ENCODE measurements at regions not wholly inside any gene's neighbourhood (a gene's known extent, or its start where the extent isn't known, plus 50 kb on each side); places are given as distances from the start of the nearest gene placed in this dataset.

- Histone ChIP-seq H2BK12ac (ENCODE audit: low read depth, low read length) (no peak overlapping the region), H2BK15ac (ENCODE audit: low read length) (no peak overlapping the region), H3K4me1 (replicated peaks in 1 of 4; ENCODE audit: control insufficient read depth in 3 of 4, insufficient read depth in 4 of 4, low read length in 3 of 4) (peaks cover 0 to 3% (median 0%) of the 10 kb centered on the region in 4 experiments; a peak in 1 of 7 replicates), H4K91ac (replicated peaks; ENCODE audit: insufficient read length, low read length) (no peak overlapping the region), H3K18ac (ENCODE audit: extremely low read depth, low read length) (no peak overlapping the region), H3K4me2 (ENCODE audit: insufficient read depth in 1 of 2, low read depth in 2 of 2, low read length in 2 of 2) (no peak overlapping the region), H2AK5ac (ENCODE audit: low read depth, low read length) (no peak overlapping the region), H3K23ac (ENCODE audit: insufficient read length) (no peak overlapping the region), H3K4me3 (ENCODE audit: extremely low read depth in 1 of 4, insufficient read depth in 2 of 4, low read depth in 3 of 4, low read length in 4 of 4) (no peak overlapping the region), H4K8ac (ENCODE audit: extremely low read depth, insufficient read depth, low read length) (no peak overlapping the region), H2BK5ac (ENCODE audit: low read depth, low read length) (no peak overlapping the region), H3K79me1 (ENCODE audit: low read depth, low read length) (no peaks in the 10 kb centered on the region), H3K4ac (replicated peaks; ENCODE audit: insufficient read length, low read depth, low read length) (no peak overlapping the region), H3K79me2 (ENCODE audit: control insufficient read depth in 1 of 2, insufficient read depth in 2 of 2, low read length in 2 of 2) (no peaks in the 10 kb centered on the region), H4K20me1 (replicated peaks in 1 of 2; ENCODE audit: control insufficient read depth in 1 of 2, insufficient read depth in 2 of 2, low read length in 2 of 2) (no peaks in the 10 kb centered on the region), H3K9me3 (ENCODE audit: insufficient read depth in 2 of 2, low read depth in 1 of 2, low read length in 1 of 2) (no peaks in the 10 kb centered on the region), H3K9ac (replicated peaks in 1 of 4; ENCODE audit: extremely low read depth in 1 of 4, low read depth in 3 of 4, low read length in 3 of 4) (no peak overlapping the region), H3K14ac (ENCODE audit: insufficient read length) (no peak overlapping the region), H3K36me3 (ENCODE audit: control insufficient read depth in 2 of 4, insufficient read depth in 4 of 4, low read length in 3 of 4) (no peaks in the 10 kb centered on the region), H3K56ac (replicated peaks; ENCODE audit: insufficient read length, low read depth, low read length) (no peak overlapping the region), H3K27ac (ENCODE audit: low read depth, low read length) (no peak overlapping the region), H3K23me2 (ENCODE audit: low read depth, low read length) (no peaks in the 10 kb centered on the region), H2BK120ac (replicated peaks; ENCODE audit: low read depth, low read length) (no peak overlapping the region), H2AFZ (ENCODE audit: low read length) (no peak overlapping the region), H2BK20ac (ENCODE audit: low read length) (no peak overlapping the region), H4K5ac (ENCODE audit: insufficient read length, low read depth, low read length) (no peak overlapping the region), H3K27me3 (replicated peaks in 1 of 4; ENCODE audit: control insufficient read depth in 3 of 4, extremely low read depth in 1 of 4, insufficient read depth in 3 of 4, low read length in 3 of 4) (no peaks in the 10 kb centered on the region)
- DNase-seq (ENCODE audit: low read depth in 1 of 2, low spot score in 2 of 2): no peak
- FAIRE-seq: no peak
- TF ChIP-seq ATF3 (IDR thresholded peaks at IDR 0.05; ENCODE audit: insufficient read depth, low read depth, low read length) (no peak), CTBP2 (IDR thresholded peaks at IDR 0.05; ENCODE audit: borderline replicate concordance, insufficient read depth, insufficient read length, low read length) (no peak)
- POLR2A ChIA-PET (ENCODE audit: partially characterized antibody): interaction anchor here (0.7 kb wide), 1 partner anchor 296 kb away, joined by 3 read pairs; no protein-coding TSS in a partner anchor
- CTCF ChIA-PET (ENCODE audit: partially characterized antibody): no interaction called here
- WGBS, 2 experiments (ENCODE audit: extremely low coverage in 1 of 2, insufficient coverage in 1 of 2, insufficient read length in 1 of 2, insufficient replicate concordance in 2 of 2, low coverage in 1 of 2, low lambda C conversion rate in 2 of 2, missing lambda C conversion rate in 1 of 2): 90% methylated on average over 9 of the region's 9 CpGs; no CpG with 5 or more reads in 1 of the 2 experiments
Measured at GRCh38 chr22:23453277-23453676, 126.8 kb downstream of the IGLL1 start.

Data from H1 (cell line).